ENCODE measurements at regions not wholly inside any gene's neighbourhood (a gene's known extent, or its start where the extent isn't known, plus 50 kb on each side); places are given as distances from the start of the nearest gene placed in this dataset.

DNA sequence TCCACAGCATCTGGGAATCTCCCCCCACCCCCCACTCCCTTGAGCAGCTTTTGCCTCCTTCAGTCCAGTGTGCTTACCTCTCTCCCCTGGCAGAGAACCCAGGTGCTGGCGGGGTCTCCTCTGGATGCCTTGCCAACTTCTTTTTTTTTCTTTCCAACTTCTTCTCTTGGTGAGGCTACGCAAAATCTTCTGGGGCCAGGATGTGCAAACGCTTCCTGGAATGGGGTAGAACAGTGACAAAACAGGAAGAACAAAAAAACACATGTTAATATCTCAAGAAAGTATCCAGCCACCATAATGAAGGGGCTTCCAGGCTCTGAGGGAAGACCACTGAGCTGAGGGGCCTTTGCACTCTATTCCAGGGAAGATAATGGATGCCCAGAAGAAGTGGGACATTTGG, 53.9 kb upstream of the DDR1 start:
- TF ChIP-seq CTCF (conservative IDR thresholded peaks at IDR 0.05; ENCODE audit: low read length) (no peak), EZH2phosphoT487 (IDR thresholded peaks at IDR 0.05; ENCODE audit: borderline replicate concordance) (no peak)
